ENCODE measurements at regions not wholly inside any gene's neighbourhood (a gene's known extent, or its start where the extent isn't known, plus 50 kb on each side); places are given as distances from the start of the nearest gene placed in this dataset.

DNA sequence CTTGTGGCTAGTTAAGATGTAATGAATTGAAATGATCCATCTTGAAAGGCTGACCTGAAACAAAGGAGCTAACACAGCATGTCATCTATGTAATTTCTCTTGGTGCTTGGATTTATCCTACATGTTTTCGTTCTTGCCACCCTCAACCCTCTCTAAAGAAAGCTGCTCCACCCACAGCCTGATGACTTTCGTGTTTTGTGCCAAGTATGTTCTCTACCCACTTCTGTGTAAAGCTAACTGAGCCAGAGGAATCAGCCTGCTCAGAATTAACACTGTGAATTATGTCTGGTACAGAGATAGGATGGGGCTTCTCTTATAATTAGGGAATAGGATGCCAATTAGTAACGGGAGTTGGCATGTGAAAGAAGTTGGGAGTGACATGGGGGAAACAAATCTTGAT lies 67.9 kb upstream of the MLIP start:
- TF ChIP-seq, protein P1, sequence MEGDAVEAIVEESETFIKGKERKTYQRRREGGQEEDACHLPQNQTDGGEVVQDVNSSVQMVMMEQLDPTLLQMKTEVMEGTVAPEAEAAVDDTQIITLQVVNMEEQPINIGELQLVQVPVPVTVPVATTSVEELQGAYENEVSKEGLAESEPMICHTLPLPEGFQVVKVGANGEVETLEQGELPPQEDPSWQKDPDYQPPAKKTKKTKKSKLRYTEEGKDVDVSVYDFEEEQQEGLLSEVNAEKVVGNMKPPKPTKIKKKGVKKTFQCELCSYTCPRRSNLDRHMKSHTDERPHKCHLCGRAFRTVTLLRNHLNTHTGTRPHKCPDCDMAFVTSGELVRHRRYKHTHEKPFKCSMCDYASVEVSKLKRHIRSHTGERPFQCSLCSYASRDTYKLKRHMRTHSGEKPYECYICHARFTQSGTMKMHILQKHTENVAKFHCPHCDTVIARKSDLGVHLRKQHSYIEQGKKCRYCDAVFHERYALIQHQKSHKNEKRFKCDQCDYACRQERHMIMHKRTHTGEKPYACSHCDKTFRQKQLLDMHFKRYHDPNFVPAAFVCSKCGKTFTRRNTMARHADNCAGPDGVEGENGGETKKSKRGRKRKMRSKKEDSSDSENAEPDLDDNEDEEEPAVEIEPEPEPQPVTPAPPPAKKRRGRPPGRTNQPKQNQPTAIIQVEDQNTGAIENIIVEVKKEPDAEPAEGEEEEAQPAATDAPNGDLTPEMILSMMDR (IDR thresholded peaks at IDR 0.05; ENCODE audit: insufficient read depth, low read length), result no peak
- TF ChIP-seq, protein P2, sequence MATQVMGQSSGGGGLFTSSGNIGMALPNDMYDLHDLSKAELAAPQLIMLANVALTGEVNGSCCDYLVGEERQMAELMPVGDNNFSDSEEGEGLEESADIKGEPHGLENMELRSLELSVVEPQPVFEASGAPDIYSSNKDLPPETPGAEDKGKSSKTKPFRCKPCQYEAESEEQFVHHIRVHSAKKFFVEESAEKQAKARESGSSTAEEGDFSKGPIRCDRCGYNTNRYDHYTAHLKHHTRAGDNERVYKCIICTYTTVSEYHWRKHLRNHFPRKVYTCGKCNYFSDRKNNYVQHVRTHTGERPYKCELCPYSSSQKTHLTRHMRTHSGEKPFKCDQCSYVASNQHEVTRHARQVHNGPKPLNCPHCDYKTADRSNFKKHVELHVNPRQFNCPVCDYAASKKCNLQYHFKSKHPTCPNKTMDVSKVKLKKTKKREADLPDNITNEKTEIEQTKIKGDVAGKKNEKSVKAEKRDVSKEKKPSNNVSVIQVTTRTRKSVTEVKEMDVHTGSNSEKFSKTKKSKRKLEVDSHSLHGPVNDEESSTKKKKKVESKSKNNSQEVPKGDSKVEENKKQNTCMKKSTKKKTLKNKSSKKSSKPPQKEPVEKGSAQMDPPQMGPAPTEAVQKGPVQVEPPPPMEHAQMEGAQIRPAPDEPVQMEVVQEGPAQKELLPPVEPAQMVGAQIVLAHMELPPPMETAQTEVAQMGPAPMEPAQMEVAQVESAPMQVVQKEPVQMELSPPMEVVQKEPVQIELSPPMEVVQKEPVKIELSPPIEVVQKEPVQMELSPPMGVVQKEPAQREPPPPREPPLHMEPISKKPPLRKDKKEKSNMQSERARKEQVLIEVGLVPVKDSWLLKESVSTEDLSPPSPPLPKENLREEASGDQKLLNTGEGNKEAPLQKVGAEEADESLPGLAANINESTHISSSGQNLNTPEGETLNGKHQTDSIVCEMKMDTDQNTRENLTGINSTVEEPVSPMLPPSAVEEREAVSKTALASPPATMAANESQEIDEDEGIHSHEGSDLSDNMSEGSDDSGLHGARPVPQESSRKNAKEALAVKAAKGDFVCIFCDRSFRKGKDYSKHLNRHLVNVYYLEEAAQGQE (IDR thresholded peaks at IDR 0.05; ENCODE audit: insufficient replicate concordance, low read depth), result no peak
- TF ChIP-seq GABPA (IDR thresholded peaks at IDR 0.05; ENCODE audit: low read depth), result no peak

Measured in HL-60 (cell line).